ENCODE measurements at regions not wholly inside any gene's neighbourhood (a gene's known extent, or its start where the extent isn't known, plus 50 kb on each side); places are given as distances from the start of the nearest gene placed in this dataset.

DNA sequence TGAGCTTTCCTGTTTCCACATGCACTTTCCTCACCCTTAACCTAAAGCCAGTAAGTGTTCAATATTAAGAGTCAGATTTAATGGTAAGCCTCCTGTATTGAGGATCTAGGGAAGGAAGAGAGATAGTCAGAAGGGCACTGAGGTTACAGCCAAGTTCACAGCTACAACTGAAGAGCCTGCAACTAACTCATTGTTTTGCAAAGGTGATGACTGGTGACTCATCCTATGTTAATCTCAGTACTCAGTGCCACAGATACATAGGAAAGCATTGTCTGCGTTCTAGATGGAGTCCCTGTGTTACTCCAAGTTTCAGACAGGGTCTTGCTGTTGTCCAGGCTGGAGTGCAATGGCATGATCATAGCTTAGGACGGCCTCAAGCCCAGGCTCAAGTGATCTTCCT lies 157.0 kb upstream of the RBM19 start:
- no peak for DNase-seq (ENCODE audit: low spot score in 2 of 2)
- Histone ChIP-seq H3K9me3 (no peaks in the 10 kb centered on the region), H3K27me3 (no peaks in the 10 kb centered on the region), H3K27ac (no peak overlapping the region), H3K36me3 (no peaks in the 10 kb centered on the region), H3K4me1 (no peaks in the 10 kb centered on the region), H3K4me3 (no peak overlapping the region)
- TF ChIP-seq POLR2A (IDR thresholded peaks at IDR 0.05) (no peak), EP300 (IDR thresholded peaks at IDR 0.05) (no peak), POLR2AphosphoS5 (IDR thresholded peaks at IDR 0.05) (no peak)
- TF ChIP-seq, protein P1, sequence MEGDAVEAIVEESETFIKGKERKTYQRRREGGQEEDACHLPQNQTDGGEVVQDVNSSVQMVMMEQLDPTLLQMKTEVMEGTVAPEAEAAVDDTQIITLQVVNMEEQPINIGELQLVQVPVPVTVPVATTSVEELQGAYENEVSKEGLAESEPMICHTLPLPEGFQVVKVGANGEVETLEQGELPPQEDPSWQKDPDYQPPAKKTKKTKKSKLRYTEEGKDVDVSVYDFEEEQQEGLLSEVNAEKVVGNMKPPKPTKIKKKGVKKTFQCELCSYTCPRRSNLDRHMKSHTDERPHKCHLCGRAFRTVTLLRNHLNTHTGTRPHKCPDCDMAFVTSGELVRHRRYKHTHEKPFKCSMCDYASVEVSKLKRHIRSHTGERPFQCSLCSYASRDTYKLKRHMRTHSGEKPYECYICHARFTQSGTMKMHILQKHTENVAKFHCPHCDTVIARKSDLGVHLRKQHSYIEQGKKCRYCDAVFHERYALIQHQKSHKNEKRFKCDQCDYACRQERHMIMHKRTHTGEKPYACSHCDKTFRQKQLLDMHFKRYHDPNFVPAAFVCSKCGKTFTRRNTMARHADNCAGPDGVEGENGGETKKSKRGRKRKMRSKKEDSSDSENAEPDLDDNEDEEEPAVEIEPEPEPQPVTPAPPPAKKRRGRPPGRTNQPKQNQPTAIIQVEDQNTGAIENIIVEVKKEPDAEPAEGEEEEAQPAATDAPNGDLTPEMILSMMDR (IDR thresholded peaks at IDR 0.05): no peak
- 100% methylated on average over 2 of the region's 2 CpGs for WGBS

DNA sequence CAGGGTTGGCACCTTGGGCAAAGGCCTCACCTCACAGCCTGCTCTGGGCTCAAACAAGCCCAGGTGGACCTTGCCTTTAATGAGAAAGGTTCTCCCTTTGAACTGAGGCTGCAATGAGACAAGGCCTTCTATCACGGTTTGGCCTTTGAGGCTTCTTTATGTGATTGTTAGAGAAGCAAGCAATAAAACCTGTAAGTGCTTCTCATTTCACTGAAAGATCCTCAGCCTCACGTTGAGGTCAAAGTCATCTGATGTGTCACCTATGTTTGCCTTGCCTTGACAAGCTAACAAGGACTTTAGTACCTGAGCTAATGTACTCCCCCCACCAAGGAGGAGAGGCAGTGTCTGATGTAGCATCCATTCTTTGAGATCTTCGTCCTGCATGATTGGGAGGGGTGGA lies 155.9 kb upstream of the RBM19 start:
- DNase-seq (ENCODE audit: low spot score in 2 of 2): no peak
- no peak for TF ChIP-seq POLR2AphosphoS5 (IDR thresholded peaks at IDR 0.05)
- TF ChIP-seq, protein P1 (IDR thresholded peaks at IDR 0.05): no peak
- no peak for TF ChIP-seq EP300 (IDR thresholded peaks at IDR 0.05)
- no peak for TF ChIP-seq POLR2A (IDR thresholded peaks at IDR 0.05)
- no peaks in the 10 kb centered on the region for H3K27me3 ChIP-seq
- H3K27ac ChIP-seq: no peak overlapping the region
- H3K4me1 ChIP-seq: no peaks in the 10 kb centered on the region
- no peaks in the 10 kb centered on the region for H3K36me3 ChIP-seq
- WGBS: 65% methylated on average over 3 of the region's 3 CpGs
- H3K4me3 ChIP-seq: no peak overlapping the region
- no peaks in the 10 kb centered on the region for H3K9me3 ChIP-seq

DNA sequence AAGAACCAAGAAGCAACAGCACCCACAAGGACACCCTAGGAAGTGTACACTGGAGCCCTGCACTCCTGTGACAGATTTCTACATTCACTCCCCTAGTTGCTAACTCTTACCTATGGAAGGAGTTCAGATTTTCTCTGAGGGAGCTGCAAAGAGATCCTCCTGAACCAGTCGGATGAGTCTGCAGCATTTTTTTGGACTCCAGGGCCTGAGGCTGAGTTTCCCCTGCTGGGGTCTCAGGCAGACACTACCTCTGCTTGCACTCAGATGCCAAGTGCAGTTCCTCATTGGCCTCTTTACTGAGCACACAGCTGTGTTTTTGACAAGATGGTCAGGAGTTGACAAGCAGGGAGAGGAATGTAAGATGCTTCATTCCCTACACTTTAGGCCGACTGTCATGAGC lies 153.2 kb upstream of the RBM19 start:
- DNase-seq (ENCODE audit: low spot score in 2 of 2): no peak
- Histone ChIP-seq H3K27me3 (peaks cover 4% of the 10 kb centered on the region), H3K4me1 (no peaks in the 10 kb centered on the region), H3K4me3 (no peak overlapping the region), H3K9me3 (no peaks in the 10 kb centered on the region), H3K27ac (no peak overlapping the region), H3K36me3 (no peaks in the 10 kb centered on the region)
- WGBS: 50% methylated on average over 2 of the region's 2 CpGs
- no peak for TF ChIP-seq EP300 (IDR thresholded peaks at IDR 0.05)
- TF ChIP-seq, protein P1 (IDR thresholded peaks at IDR 0.05): no peak
- TF ChIP-seq POLR2A (IDR thresholded peaks at IDR 0.05): no peak
- TF ChIP-seq POLR2AphosphoS5 (IDR thresholded peaks at IDR 0.05): no peak

DNA sequence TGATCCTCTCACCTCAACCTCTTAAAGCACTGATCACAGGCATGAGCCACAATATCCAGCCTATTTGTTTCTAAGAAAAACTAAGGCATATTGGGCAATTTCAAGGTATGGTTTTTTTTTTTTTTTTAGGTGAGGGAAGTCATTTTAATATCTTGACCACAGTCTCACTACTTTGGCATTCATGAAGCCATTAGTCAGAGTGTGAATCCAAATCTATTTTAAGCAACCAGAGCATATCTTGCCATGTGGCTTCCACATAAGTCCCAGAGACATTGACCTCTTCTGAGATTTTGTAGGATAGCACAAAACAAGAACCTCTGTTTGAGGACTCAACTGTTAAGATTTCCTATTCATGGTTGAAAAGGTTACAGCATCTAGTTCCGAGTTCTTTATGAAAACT lies 130.3 kb upstream of the RBM19 start:
- Histone ChIP-seq H3K4me1 (no peaks in the 10 kb centered on the region), H3K27ac (no peak overlapping the region), H3K4me3 (no peak overlapping the region), H3K9me3 (no peaks in the 10 kb centered on the region), H3K36me3 (no peaks in the 10 kb centered on the region), H3K27me3 (no peaks in the 10 kb centered on the region)
- WGBS: 81% methylated on average over 1 of the region's 1 CpG
- DNase-seq (ENCODE audit: low spot score in 2 of 2): no peak
- no peak for TF ChIP-seq POLR2AphosphoS5 (IDR thresholded peaks at IDR 0.05)
- TF ChIP-seq POLR2A (IDR thresholded peaks at IDR 0.05): no peak
- no peak for TF ChIP-seq EP300 (IDR thresholded peaks at IDR 0.05)
- TF ChIP-seq, protein P1 (IDR thresholded peaks at IDR 0.05): no peak

DNA sequence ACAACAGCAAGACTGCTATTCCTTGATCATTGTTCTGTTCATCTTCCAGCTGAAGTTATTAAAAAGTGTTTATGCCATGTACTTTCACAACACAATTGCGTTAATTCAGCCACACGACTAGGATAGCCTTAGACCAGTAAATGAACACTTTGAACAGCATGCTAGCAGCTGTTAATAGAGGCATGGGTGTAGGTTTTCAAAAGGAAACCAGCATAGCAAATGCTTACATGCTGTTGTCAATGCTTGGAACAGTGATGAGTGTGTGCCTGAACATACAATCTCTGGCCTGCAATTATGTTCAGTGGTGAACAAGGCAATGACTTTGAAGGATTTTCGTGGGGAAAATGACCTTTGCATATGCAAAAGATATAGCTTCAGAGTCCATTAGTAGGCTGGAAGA lies 127.4 kb upstream of the RBM19 start:
- no peak for DNase-seq (ENCODE audit: low spot score in 2 of 2)
- no peaks in the 10 kb centered on the region for H3K36me3 ChIP-seq
- no peak overlapping the region for H3K4me3 ChIP-seq
- WGBS: 56% methylated on average over 3 of the region's 3 CpGs
- H3K27me3 ChIP-seq: peaks cover 6% of the 10 kb centered on the region
- H3K27ac ChIP-seq: no peak overlapping the region
- TF ChIP-seq EP300 (IDR thresholded peaks at IDR 0.05): no peak
- no peaks in the 10 kb centered on the region for H3K4me1 ChIP-seq
- no peaks in the 10 kb centered on the region for H3K9me3 ChIP-seq

DNA sequence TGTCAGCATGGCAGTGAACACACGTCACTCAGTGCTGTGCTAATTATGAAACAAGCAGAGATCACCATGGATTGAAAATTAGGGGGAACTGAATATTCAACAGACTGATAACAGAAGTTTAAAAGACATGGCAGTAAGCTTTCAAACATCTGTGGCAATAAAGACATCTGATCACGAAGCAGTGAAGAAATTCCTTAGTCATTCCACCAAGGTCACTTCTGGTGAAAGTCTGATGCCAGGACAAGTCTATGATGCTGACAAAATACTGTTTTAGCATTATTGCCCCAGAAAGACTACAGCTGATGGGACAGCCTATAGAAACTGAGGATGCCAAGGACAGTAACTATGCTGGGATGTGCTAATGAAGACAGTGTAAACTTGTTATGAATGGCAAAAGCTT lies 126.9 kb upstream of the RBM19 start:
- Histone ChIP-seq H3K27me3 (peaks cover 6% of the 10 kb centered on the region), H3K4me3 (no peak overlapping the region), H3K36me3 (no peaks in the 10 kb centered on the region), H3K27ac (no peak overlapping the region), H3K4me1 (no peaks in the 10 kb centered on the region), H3K9me3 (no peaks in the 10 kb centered on the region)
- WGBS: 79% methylated on average over 2 of the region's 2 CpGs
- TF ChIP-seq POLR2AphosphoS5 (IDR thresholded peaks at IDR 0.05) (no peak), EP300 (IDR thresholded peaks at IDR 0.05) (no peak), POLR2A (IDR thresholded peaks at IDR 0.05) (no peak)
- TF ChIP-seq, protein P1 (IDR thresholded peaks at IDR 0.05): no peak
- no peak for DNase-seq (ENCODE audit: low spot score in 2 of 2)
